ENCODE measurements at regions not wholly inside any gene's neighbourhood (a gene's known extent, or its start where the extent isn't known, plus 50 kb on each side); places are given as distances from the start of the nearest gene placed in this dataset.

DNA sequence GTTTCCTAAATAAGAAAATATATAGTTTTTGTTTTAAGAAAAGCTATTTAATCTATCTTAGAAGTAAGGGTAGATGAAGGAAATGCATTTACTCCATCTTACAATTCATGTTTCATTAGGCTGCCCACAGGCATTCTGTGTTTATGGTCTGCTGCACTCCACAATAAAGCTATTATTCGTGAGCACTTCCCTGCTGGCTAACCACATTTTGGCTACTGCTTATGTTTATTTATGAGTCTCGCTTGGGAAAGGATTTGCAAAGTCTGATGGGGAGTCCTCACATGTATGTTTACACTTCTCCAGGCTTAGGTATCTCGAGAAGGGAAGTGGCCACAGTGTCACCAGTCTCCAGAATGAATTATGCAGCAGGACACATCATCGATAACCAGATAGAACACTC, 260.8 kb upstream of the VCX start:
- H3K4me1 ChIP-seq (ENCODE audit: control extremely low read depth in 1 of 4, control insufficient read depth in 4 of 4, insufficient read depth in 4 of 4, low read length in 3 of 4) = no peaks in the 10 kb centered on the region
- POLR2A ChIA-PET = no interaction called here
- CTCF ChIA-PET = no interaction called here
- DNase-seq = no peak
- H3K9me3 ChIP-seq (ENCODE audit: control extremely low read depth in 1 of 5, control insufficient read depth in 4 of 5, insufficient read depth in 2 of 5, low read depth in 1 of 5, low read length in 4 of 5) = no peaks in the 10 kb centered on the region
- no peaks in the 10 kb centered on the region for H3K27me3 ChIP-seq (replicated peaks in 2 of 5; ENCODE audit: control insufficient read depth in 4 of 5, insufficient read depth in 5 of 5, low read length in 4 of 5)
- H3K36me3 ChIP-seq (ENCODE audit: control insufficient read depth in 4 of 4, insufficient read depth in 4 of 4, low read length in 3 of 4) = no peaks in the 10 kb centered on the region
- no peak overlapping the region for H3K4me3 ChIP-seq (ENCODE audit: control insufficient read depth in 1 of 7, extremely low read depth in 1 of 7, insufficient read depth in 4 of 7, low read depth in 2 of 7, low read length in 6 of 7)
- no CpG with 5 or more reads among the region's 4 CpGs for WGBS (ENCODE audit: insufficient coverage)
- no peak overlapping the region for H3K27ac ChIP-seq (ENCODE audit: insufficient read depth in 1 of 2, low read depth in 1 of 2, low read length in 2 of 2, poor library complexity in 1 of 2, severe bottlenecking in 2 of 2)

DNA sequence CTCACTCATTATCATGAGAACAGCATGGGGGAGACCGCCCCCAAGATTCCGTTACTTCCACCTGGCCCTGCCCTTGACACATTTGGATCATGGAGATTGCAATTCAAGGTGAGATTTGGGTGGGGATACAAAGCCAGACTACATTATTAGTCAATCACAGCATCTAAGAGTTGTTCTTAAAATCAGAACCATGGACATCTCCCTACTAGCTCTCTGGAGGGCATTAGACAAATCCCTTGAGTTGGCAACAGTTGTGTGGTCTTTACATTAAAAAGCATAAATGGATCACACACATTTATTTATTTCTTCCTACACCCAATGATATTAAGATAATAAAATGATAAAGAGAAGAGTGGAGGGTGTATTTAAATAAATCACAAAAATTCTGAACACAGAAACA, 262.8 kb upstream of the VCX start:
- Histone ChIP-seq H3K27ac (ENCODE audit: insufficient read depth in 1 of 2, low read depth in 1 of 2, low read length in 2 of 2, poor library complexity in 1 of 2, severe bottlenecking in 2 of 2) (no peak overlapping the region), H3K9me3 (ENCODE audit: control extremely low read depth in 1 of 5, control insufficient read depth in 4 of 5, insufficient read depth in 2 of 5, low read depth in 1 of 5, low read length in 4 of 5) (no peaks in the 10 kb centered on the region), H3K36me3 (ENCODE audit: control insufficient read depth in 4 of 4, insufficient read depth in 4 of 4, low read length in 3 of 4) (no peaks in the 10 kb centered on the region), H3K4me1 (ENCODE audit: control extremely low read depth in 1 of 4, control insufficient read depth in 4 of 4, insufficient read depth in 4 of 4, low read length in 3 of 4) (no peaks in the 10 kb centered on the region), H3K4me3 (ENCODE audit: control insufficient read depth in 1 of 7, extremely low read depth in 1 of 7, insufficient read depth in 4 of 7, low read depth in 2 of 7, low read length in 6 of 7) (no peak overlapping the region), H3K27me3 (replicated peaks in 2 of 5; ENCODE audit: control insufficient read depth in 4 of 5, insufficient read depth in 5 of 5, low read length in 4 of 5) (no peaks in the 10 kb centered on the region)
- WGBS (ENCODE audit: insufficient coverage) = no CpG with 5 or more reads among the region's 2 CpGs
- ChIA-PET CTCF (no interaction called here), POLR2A (no interaction called here)
- DNase-seq = no peak

DNA sequence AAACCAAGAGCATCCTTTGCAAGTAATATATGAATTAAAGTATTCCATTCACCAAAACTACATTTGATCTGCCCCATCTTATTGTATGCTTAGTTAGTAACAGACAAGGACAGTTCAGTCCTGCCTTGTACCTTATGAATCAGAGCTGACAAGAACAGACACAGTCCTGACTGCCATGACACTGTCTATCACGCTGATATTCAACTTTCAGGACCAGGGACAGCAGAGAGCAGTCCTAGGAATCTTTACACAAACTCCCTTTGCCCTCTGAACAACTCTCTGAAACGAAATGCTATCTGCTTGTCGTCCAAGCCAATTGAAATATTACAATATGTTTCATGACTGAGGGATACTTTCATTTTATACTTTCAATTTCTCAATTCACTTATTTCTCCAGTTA, 268.6 kb upstream of the VCX start:
- Histone ChIP-seq H3K27ac (ENCODE audit: insufficient read depth in 1 of 2, low read depth in 1 of 2, low read length in 2 of 2, poor library complexity in 1 of 2, severe bottlenecking in 2 of 2) (no peak overlapping the region), H3K36me3 (ENCODE audit: control insufficient read depth in 4 of 4, insufficient read depth in 4 of 4, low read length in 3 of 4) (no peaks in the 10 kb centered on the region), H3K9me3 (ENCODE audit: control extremely low read depth in 1 of 5, control insufficient read depth in 4 of 5, insufficient read depth in 2 of 5, low read depth in 1 of 5, low read length in 4 of 5) (no peaks in the 10 kb centered on the region), H3K4me3 (ENCODE audit: control insufficient read depth in 1 of 7, extremely low read depth in 1 of 7, insufficient read depth in 4 of 7, low read depth in 2 of 7, low read length in 6 of 7) (no peak overlapping the region), H3K27me3 (replicated peaks in 2 of 5; ENCODE audit: control insufficient read depth in 4 of 5, insufficient read depth in 5 of 5, low read length in 4 of 5) (no peaks in the 10 kb centered on the region), H3K4me1 (ENCODE audit: control extremely low read depth in 1 of 4, control insufficient read depth in 4 of 4, insufficient read depth in 4 of 4, low read length in 3 of 4) (no peaks in the 10 kb centered on the region)
- ChIA-PET POLR2A (no interaction called here), CTCF (no interaction called here)
- 0% methylated on average over 1 of the region's 3 CpGs for WGBS (ENCODE audit: insufficient coverage)
- DNase-seq = peak in 1 of 3 donors; percentile 2

GRCh38 chrX:7570432-7571029, 272.4 kb upstream of the VCX start:
- ChIA-PET POLR2A (no interaction called here), CTCF (no interaction called here)
- H3K4me3 ChIP-seq (ENCODE audit: control insufficient read depth in 1 of 7, extremely low read depth in 1 of 7, insufficient read depth in 4 of 7, low read depth in 2 of 7, low read length in 6 of 7) = no peak overlapping the region
- DNase-seq = no peak
- 88% methylated on average over 8 of the region's 9 CpGs for WGBS (ENCODE audit: insufficient coverage)
- no peaks in the 10 kb centered on the region for H3K36me3 ChIP-seq (ENCODE audit: control insufficient read depth in 4 of 4, insufficient read depth in 4 of 4, low read length in 3 of 4)
- H3K9me3 ChIP-seq (ENCODE audit: control extremely low read depth in 1 of 5, control insufficient read depth in 4 of 5, insufficient read depth in 2 of 5, low read depth in 1 of 5, low read length in 4 of 5) = no peaks in the 10 kb centered on the region
- no peaks in the 10 kb centered on the region for H3K27me3 ChIP-seq (replicated peaks in 2 of 5; ENCODE audit: control insufficient read depth in 4 of 5, insufficient read depth in 5 of 5, low read length in 4 of 5)
- H3K27ac ChIP-seq (ENCODE audit: insufficient read depth in 1 of 2, low read depth in 1 of 2, low read length in 2 of 2, poor library complexity in 1 of 2, severe bottlenecking in 2 of 2) = no peak overlapping the region
- no peaks in the 10 kb centered on the region for H3K4me1 ChIP-seq (ENCODE audit: control extremely low read depth in 1 of 4, control insufficient read depth in 4 of 4, insufficient read depth in 4 of 4, low read length in 3 of 4)

GRCh38 chrX:7568597-7568996, 274.4 kb upstream of the VCX start:
- Histone ChIP-seq H3K9me3 (ENCODE audit: control extremely low read depth in 1 of 5, control insufficient read depth in 4 of 5, insufficient read depth in 2 of 5, low read depth in 1 of 5, low read length in 4 of 5) (no peaks in the 10 kb centered on the region), H3K36me3 (ENCODE audit: control insufficient read depth in 4 of 4, insufficient read depth in 4 of 4, low read length in 3 of 4) (no peaks in the 10 kb centered on the region), H3K27me3 (replicated peaks in 2 of 5; ENCODE audit: control insufficient read depth in 4 of 5, insufficient read depth in 5 of 5, low read length in 4 of 5) (no peaks in the 10 kb centered on the region), H3K27ac (ENCODE audit: insufficient read depth in 1 of 2, low read depth in 1 of 2, low read length in 2 of 2, poor library complexity in 1 of 2, severe bottlenecking in 2 of 2) (no peak overlapping the region), H3K4me1 (ENCODE audit: control extremely low read depth in 1 of 4, control insufficient read depth in 4 of 4, insufficient read depth in 4 of 4, low read length in 3 of 4) (no peaks in the 10 kb centered on the region), H3K4me3 (ENCODE audit: control insufficient read depth in 1 of 7, extremely low read depth in 1 of 7, insufficient read depth in 4 of 7, low read depth in 2 of 7, low read length in 6 of 7) (no peak overlapping the region)
- POLR2A ChIA-PET = no interaction called here
- no peak for DNase-seq
- CTCF ChIA-PET = no interaction called here
- no CpG with 5 or more reads among the region's 4 CpGs for WGBS (ENCODE audit: insufficient coverage)

GRCh38 chrX:7568130-7568529, 274.8 kb upstream of the VCX start:
- Histone ChIP-seq H3K9me3 (ENCODE audit: control extremely low read depth in 1 of 5, control insufficient read depth in 4 of 5, insufficient read depth in 2 of 5, low read depth in 1 of 5, low read length in 4 of 5) (no peaks in the 10 kb centered on the region), H3K27me3 (replicated peaks in 2 of 5; ENCODE audit: control insufficient read depth in 4 of 5, insufficient read depth in 5 of 5, low read length in 4 of 5) (no peaks in the 10 kb centered on the region), H3K27ac (ENCODE audit: insufficient read depth in 1 of 2, low read depth in 1 of 2, low read length in 2 of 2, poor library complexity in 1 of 2, severe bottlenecking in 2 of 2) (no peak overlapping the region), H3K4me1 (ENCODE audit: control extremely low read depth in 1 of 4, control insufficient read depth in 4 of 4, insufficient read depth in 4 of 4, low read length in 3 of 4) (no peaks in the 10 kb centered on the region), H3K4me3 (ENCODE audit: control insufficient read depth in 1 of 7, extremely low read depth in 1 of 7, insufficient read depth in 4 of 7, low read depth in 2 of 7, low read length in 6 of 7) (no peak overlapping the region), H3K36me3 (ENCODE audit: control insufficient read depth in 4 of 4, insufficient read depth in 4 of 4, low read length in 3 of 4) (no peaks in the 10 kb centered on the region)
- no CpG with 5 or more reads among the region's 3 CpGs for WGBS (ENCODE audit: insufficient coverage)
- POLR2A ChIA-PET = no interaction called here
- CTCF ChIA-PET = no interaction called here
- no peak for DNase-seq

DNA sequence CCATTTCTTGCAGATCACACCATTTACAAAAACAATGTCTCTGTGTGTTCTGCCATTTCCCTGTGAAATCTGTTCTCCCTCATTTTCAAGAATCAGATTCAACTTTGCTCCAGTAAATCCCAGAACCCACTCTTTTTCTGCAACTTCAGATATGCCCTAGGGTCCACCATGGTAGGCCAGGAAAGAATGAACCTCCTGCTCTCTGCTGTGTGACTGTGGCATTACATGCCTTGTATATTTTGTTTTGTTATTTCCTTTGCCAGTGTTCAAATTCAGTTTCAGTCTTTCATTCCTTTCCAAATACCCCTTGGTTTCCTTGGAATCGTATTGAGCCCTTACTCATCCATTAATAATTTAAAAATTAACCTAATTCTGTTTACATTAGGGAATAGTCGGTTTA, 290.2 kb upstream of the VCX start:
- Histone ChIP-seq H3K9me3 (ENCODE audit: control extremely low read depth in 1 of 5, control insufficient read depth in 4 of 5, insufficient read depth in 2 of 5, low read depth in 1 of 5, low read length in 4 of 5) (no peaks in the 10 kb centered on the region), H3K27me3 (replicated peaks in 2 of 5; ENCODE audit: control insufficient read depth in 4 of 5, insufficient read depth in 5 of 5, low read length in 4 of 5) (no peaks in the 10 kb centered on the region), H3K4me1 (ENCODE audit: control extremely low read depth in 1 of 4, control insufficient read depth in 4 of 4, insufficient read depth in 4 of 4, low read length in 3 of 4) (no peaks in the 10 kb centered on the region), H3K4me3 (ENCODE audit: control insufficient read depth in 1 of 7, extremely low read depth in 1 of 7, insufficient read depth in 4 of 7, low read depth in 2 of 7, low read length in 6 of 7) (no peak overlapping the region), H3K27ac (ENCODE audit: insufficient read depth in 1 of 2, low read depth in 1 of 2, low read length in 2 of 2, poor library complexity in 1 of 2, severe bottlenecking in 2 of 2) (no peak overlapping the region), H3K36me3 (ENCODE audit: control insufficient read depth in 4 of 4, insufficient read depth in 4 of 4, low read length in 3 of 4) (no peaks in the 10 kb centered on the region)
- ChIA-PET POLR2A (no interaction called here), CTCF (no interaction called here)
- DNase-seq = no peak
- no CpG with 5 or more reads among the region's 2 CpGs for WGBS (ENCODE audit: insufficient coverage)

Data from common myeloid progenitor, CD34-positive (primary cell).